Common myeloid progenitor, CD34-positive (primary cell): ENCODE measurements at regions not wholly inside any gene's neighbourhood (a gene's known extent, or its start where the extent isn't known, plus 50 kb on each side); places are given as distances from the start of the nearest gene placed in this dataset.

Experiments used
- CTCF ChIA-PET: fragments of 350-600 bp; sonication (Branson Sonifier 250); formaldehyde crosslinking; loops from one replicate; lab custom pipeline; 2021; ENCODE audit warnings: antibody characterized with exemption; lab: Charles Lee
- POLR2A ChIA-PET: fragments of 350-600 bp; sonication (Branson Sonifier 250); formaldehyde crosslinking; loops from one replicate; lab custom pipeline; 2021; ENCODE audit warnings: antibody characterized with exemption; lab: Charles Lee
- DNase-seq, 3 donors: peaks; one replicate each; pipeline versions ENCODE4 v3.0.0 to v3.0.0-alpha.2; 2013
- H3K27ac ChIP-seq, 2 experiments: 1 replicate in 1 of 2; 2 replicates in 1 of 2; pipeline ENCODE4 v1.7.0; 2013; ENCODE audit warnings: inconsistent platforms in 2 of 2, low read length in 2 of 2, mild to moderate bottlenecking in 2 of 2, low read depth in 1 of 2, moderate library complexity in 1 of 2; ENCODE audit not compliant: severe bottlenecking in 2 of 2, insufficient read depth in 1 of 2, poor library complexity in 1 of 2
- H3K27me3 ChIP-seq, 5 experiments: replicated peaks in 2 of 5; 1 replicate in 3 of 5; 2 replicates in 2 of 5; pipeline versions ENCODE4 v1.6.1 to v1.7.0; 2013; ENCODE audit warnings: low read length in 4 of 5, mild to moderate bottlenecking in 2 of 5, moderate library complexity in 2 of 5, inconsistent platforms in 1 of 5; ENCODE audit not compliant: insufficient read depth in 5 of 5, control insufficient read depth in 4 of 5
- H3K36me3 ChIP-seq, 4 experiments: 1 replicate in 2 of 4; 2 replicates in 2 of 4; pipeline versions ENCODE4 v1.6.1 to v1.7.0; 2013; ENCODE audit warnings: low read length in 3 of 4, control low read depth in 1 of 4, mild to moderate bottlenecking in 1 of 4; ENCODE audit not compliant: control insufficient read depth in 4 of 4, insufficient read depth in 4 of 4
- H3K4me1 ChIP-seq, 4 experiments: 1 replicate in 3 of 4; 2 replicates in 1 of 4; pipeline versions ENCODE4 v1.6.1 to v1.7.1; 2013; ENCODE audit warnings: low read length in 3 of 4, mild to moderate bottlenecking in 3 of 4, control low read depth in 1 of 4, inconsistent platforms in 1 of 4, moderate library complexity in 1 of 4; ENCODE audit not compliant: control insufficient read depth in 4 of 4, insufficient read depth in 4 of 4; ENCODE audit errors: control extremely low read depth in 1 of 4
- H3K4me3 ChIP-seq, 7 experiments: 1 replicate in 4 of 7; 2 replicates in 3 of 7; pipeline versions ENCODE4 v1.5.1 to v1.7.0; 2013; ENCODE audit warnings: mild to moderate bottlenecking in 7 of 7, low read length in 6 of 7, moderate library complexity in 6 of 7, inconsistent platforms in 2 of 7, low read depth in 2 of 7, control low read depth in 1 of 7; ENCODE audit not compliant: insufficient read depth in 4 of 7, control insufficient read depth in 1 of 7; ENCODE audit errors: extremely low read depth in 1 of 7
- H3K9me3 ChIP-seq, 5 experiments: 1 replicate in 4 of 5; 2 replicates in 1 of 5; pipeline versions ENCODE4 v1.6.1 to v1.7.1; 2013; ENCODE audit warnings: low read length in 4 of 5, mild to moderate bottlenecking in 2 of 5, inconsistent platforms in 1 of 5, low read depth in 1 of 5, moderate library complexity in 1 of 5; ENCODE audit not compliant: control insufficient read depth in 4 of 5, insufficient read depth in 2 of 5; ENCODE audit errors: control extremely low read depth in 1 of 5
- WGBS: methylation state at CpG from one replicate; pipeline ENCODE4 v1.1.5; 2013; ENCODE audit not compliant: insufficient coverage; 5-methylcytosine and 5-hydroxymethylcytosine counted together

GRCh38 chr4:144449611-144450010 lies 196.3 kb upstream of the HHIP start:
- WGBS: 79% methylated on average over 9 of the region's 10 CpGs
- ChIA-PET CTCF (no interaction called here), POLR2A (no interaction called here)
- Histone ChIP-seq H3K27ac (no peak overlapping the region), H3K27me3 (no peaks in the 10 kb centered on the region), H3K36me3 (no peaks in the 10 kb centered on the region), H3K4me3 (no peak overlapping the region), H3K4me1 (no peaks in the 10 kb centered on the region), H3K9me3 (peaks cover 0 to 1% (median 0%) of the 10 kb centered on the region in 5 experiments)
- no peak for DNase-seq

GRCh38 chr4:144450526-144450925 lies 195.4 kb upstream of the HHIP start:
- peaks cover 0 to 1% (median 0%) of the 10 kb centered on the region in 5 experiments for H3K9me3 ChIP-seq
- H3K4me1 ChIP-seq: no peaks in the 10 kb centered on the region
- ChIA-PET POLR2A (no interaction called here), CTCF (interaction anchor here (1.2 kb wide), 1 partner anchor 305 kb away, joined by 3 read pairs; no protein-coding TSS in a partner anchor)
- H3K27ac ChIP-seq: no peak overlapping the region
- H3K4me3 ChIP-seq: no peak overlapping the region
- WGBS: 90% methylated on average over 2 of the region's 2 CpGs
- H3K36me3 ChIP-seq: no peaks in the 10 kb centered on the region
- H3K27me3 ChIP-seq: no peaks in the 10 kb centered on the region
- DNase-seq: no peak

GRCh38 chr4:144451766-144452450 lies 194.0 kb upstream of the HHIP start:
- peak in 2 of 3 donors; percentile 0 to 8 for DNase-seq
- 60% methylated on average over 1 of the region's 3 CpGs for WGBS

GRCh38 chr4:144456196-144456595 lies 189.8 kb upstream of the HHIP start:
- DNase-seq: no peak
- ChIA-PET POLR2A (no interaction called here), CTCF (no interaction called here)
- Histone ChIP-seq H3K27ac (no peak overlapping the region), H3K9me3 (no peaks in the 10 kb centered on the region), H3K36me3 (no peaks in the 10 kb centered on the region), H3K27me3 (no peaks in the 10 kb centered on the region), H3K4me1 (peaks cover 0 to 4% (median 0%) of the 10 kb centered on the region in 4 experiments), H3K4me3 (no peak overlapping the region)
- WGBS: 100% methylated on average over 1 of the region's 2 CpGs

More at GRCh38 chr4:144451766-144452450, 194.0 kb upstream of the HHIP start:
- H3K36me3 ChIP-seq: no peaks in the 10 kb centered on the region
- H3K9me3 ChIP-seq: peaks cover 0 to 1% (median 0%) of the 10 kb centered on the region in 5 experiments
- ChIA-PET CTCF (no interaction called here), POLR2A (no interaction called here)
- no peak overlapping the region for H3K4me3 ChIP-seq
- H3K27ac ChIP-seq: no peak overlapping the region
- no peaks in the 10 kb centered on the region for H3K27me3 ChIP-seq
- H3K4me1 ChIP-seq: no peaks in the 10 kb centered on the region

GRCh38 chr4:144461906-144462305 lies 184.1 kb upstream of the HHIP start:
- WGBS: 94% methylated on average over 3 of the region's 5 CpGs
- H3K9me3 ChIP-seq: no peaks in the 10 kb centered on the region
- ChIA-PET CTCF (no interaction called here), POLR2A (no interaction called here)
- no peak overlapping the region for H3K27ac ChIP-seq
- H3K4me1 ChIP-seq: peaks cover 0 to 4% (median 0%) of the 10 kb centered on the region in 4 experiments
- H3K27me3 ChIP-seq: no peaks in the 10 kb centered on the region
- H3K4me3 ChIP-seq: no peak overlapping the region
- no peak for DNase-seq
- H3K36me3 ChIP-seq: no peaks in the 10 kb centered on the region

- H3K4me1 ChIP-seq: no peaks in the 10 kb centered on the region
- CTCF ChIA-PET: no interaction called here
- no peaks in the 10 kb centered on the region for H3K9me3 ChIP-seq
- H3K4me3 ChIP-seq: no peak overlapping the region
- no peaks in the 10 kb centered on the region for H3K27me3 ChIP-seq
- H3K27ac ChIP-seq: no peak overlapping the region
- POLR2A ChIA-PET: no interaction called here
- WGBS: no CpG with 5 or more reads among the region's 1 CpG
- no peaks in the 10 kb centered on the region for H3K36me3 ChIP-seq
- no peak for DNase-seq
Observed at GRCh38 chr4:144463236-144463635, 182.7 kb upstream of the HHIP start.

GRCh38 chr4:144463896-144464295 lies 182.1 kb upstream of the HHIP start:
- ChIA-PET CTCF (no interaction called here), POLR2A (no interaction called here)
- Histone ChIP-seq H3K4me1 (no peaks in the 10 kb centered on the region), H3K9me3 (no peaks in the 10 kb centered on the region), H3K4me3 (no peak overlapping the region), H3K36me3 (no peaks in the 10 kb centered on the region), H3K27me3 (no peaks in the 10 kb centered on the region), H3K27ac (no peak overlapping the region)
- 100% methylated on average over 7 of the region's 7 CpGs for WGBS
- no peak for DNase-seq
